Astrocyte of the hippocampus (primary cell): ENCODE measurements at regions not wholly inside any gene's neighbourhood (a gene's known extent, or its start where the extent isn't known, plus 50 kb on each side); places are given as distances from the start of the nearest gene placed in this dataset.
"Not testable (repeated sequence)": the region's sequence is repeated elsewhere in the genome, so short reads cannot be mapped to it uniquely, and the experiment has no call there.

Experiments
- DNase-seq: peaks from one replicate; pipeline ENCODE4 v3.0.0; 2011; ENCODE audit warnings: low read depth, low spot score

DNA sequence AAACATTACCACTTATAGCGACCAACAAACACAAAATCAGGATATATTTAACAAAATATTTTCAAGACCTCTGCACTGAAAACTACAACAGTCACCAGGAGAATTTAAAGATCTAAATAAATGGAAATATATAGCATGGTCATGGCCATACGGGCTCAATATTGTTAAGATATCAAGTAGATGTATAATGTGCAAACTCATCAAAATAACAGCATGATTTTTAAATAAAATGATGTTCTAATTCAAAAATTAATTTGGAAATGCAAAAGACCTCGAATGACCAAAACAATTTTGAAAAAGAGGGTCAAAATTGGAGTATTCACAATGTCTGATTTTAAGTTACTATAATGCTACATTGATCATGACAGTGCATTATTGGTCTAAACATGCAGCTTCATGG lies 159.1 kb upstream of the NDN start:
- DNase-seq: no peak

- no peak for DNase-seq
Measured at GRCh38 chr15:23850666-23851065, 163.6 kb upstream of the NDN start.

- DNase-seq: no peak
Measured at GRCh38 chr15:23851921-23852320, 164.8 kb upstream of the NDN start.

GRCh38 chr15:23853286-23853685 lies 166.2 kb upstream of the NDN start:
- no peak for DNase-seq

GRCh38 chr15:23854203-23854911 lies 167.3 kb upstream of the NDN start:
- no peak for DNase-seq

DNA sequence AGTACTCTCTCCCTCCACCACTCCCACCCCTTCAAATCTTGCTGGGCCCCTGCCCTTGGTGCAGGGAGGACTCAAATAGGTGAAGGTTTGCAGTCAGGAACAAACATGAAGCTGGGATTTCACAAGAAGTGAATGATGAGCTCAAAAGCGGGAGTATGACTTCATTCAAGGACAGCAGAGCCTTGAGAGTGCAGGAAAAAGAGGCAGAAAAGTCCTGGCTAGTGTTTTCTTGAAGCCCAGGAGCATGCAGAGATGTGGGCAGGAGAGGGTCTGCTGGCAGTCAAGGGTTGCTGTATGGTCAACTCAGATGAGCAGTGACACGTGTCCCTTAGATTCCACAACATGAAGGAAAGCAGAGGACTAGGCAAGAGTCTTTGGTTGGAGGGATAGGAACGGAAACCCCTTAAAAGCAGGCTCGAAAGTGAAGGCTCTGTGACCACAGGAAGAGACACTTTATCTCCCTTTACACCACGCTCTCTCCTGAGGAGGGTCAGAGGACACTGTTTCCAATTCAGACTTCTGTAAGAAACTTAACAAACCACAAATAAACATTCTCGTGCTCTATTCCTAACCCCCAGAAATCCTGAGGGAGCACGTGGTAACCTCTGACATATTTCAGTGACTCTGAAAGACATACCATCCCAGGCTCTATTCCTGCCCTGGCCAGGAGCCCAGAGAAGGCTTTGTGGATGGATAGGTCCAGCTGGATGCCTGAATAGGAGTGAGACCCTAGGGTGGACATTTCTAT lies 168.0 kb upstream of the NDN start:
- no peak for DNase-seq

GRCh38 chr15:23855947-23856346 lies 168.8 kb upstream of the NDN start:
- no peak for DNase-seq

GRCh38 chr15:23857028-23857641 lies 170.0 kb upstream of the NDN start:
- peak; percentile 57 for DNase-seq

- DNase-seq: no peak
Measured at GRCh38 chr15:23859008-23859407, 171.9 kb upstream of the NDN start.

GRCh38 chr15:23860290-23861245 lies 173.5 kb upstream of the NDN start:
- no peak for DNase-seq

DNA sequence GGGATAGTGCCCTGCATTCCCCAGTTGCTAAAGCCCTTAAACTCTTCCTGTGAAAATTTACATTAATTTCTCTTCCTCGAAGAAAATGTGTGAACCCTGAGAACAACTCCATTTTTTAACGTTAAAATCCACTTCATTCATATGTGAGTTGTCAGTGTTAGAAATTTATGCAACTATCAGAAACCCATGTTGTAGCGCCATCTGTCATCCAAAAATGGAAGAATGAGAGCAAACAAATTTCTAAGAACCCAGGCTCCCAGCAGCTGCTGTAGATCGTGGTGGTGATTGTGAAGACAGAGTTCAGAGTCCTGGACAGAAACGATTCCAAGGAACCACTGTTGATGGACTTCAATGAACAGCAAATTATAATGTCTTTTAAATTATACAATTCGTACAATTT lies 179.7 kb upstream of the NDN start:
- peak; percentile 12 for DNase-seq

DNA sequence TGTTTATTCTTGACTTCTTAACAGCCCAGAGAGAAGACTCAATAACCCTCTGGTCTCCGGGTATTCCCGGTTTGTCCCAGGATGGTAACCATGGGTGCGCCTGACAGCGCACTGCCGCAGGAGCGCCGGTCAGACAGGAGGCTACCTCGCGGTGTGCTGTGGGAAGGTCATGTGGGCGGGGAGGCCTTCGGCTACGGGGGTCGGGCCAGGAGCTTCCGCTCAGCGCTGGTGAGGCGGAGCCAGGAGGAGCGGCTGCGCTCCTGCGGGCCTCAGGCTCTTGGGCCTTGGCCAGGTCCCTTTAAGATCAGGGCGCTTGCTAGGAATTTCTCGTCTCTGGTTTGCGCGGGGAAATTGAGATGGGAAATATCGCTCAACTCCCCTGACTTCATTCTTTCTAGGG lies 182.3 kb upstream of the NDN start:
- DNase-seq: peak; percentile 50

- DNase-seq: not testable (repeated sequence)
Measured at GRCh38 chr15:23873613-23874012, 186.5 kb upstream of the NDN start.

DNA sequence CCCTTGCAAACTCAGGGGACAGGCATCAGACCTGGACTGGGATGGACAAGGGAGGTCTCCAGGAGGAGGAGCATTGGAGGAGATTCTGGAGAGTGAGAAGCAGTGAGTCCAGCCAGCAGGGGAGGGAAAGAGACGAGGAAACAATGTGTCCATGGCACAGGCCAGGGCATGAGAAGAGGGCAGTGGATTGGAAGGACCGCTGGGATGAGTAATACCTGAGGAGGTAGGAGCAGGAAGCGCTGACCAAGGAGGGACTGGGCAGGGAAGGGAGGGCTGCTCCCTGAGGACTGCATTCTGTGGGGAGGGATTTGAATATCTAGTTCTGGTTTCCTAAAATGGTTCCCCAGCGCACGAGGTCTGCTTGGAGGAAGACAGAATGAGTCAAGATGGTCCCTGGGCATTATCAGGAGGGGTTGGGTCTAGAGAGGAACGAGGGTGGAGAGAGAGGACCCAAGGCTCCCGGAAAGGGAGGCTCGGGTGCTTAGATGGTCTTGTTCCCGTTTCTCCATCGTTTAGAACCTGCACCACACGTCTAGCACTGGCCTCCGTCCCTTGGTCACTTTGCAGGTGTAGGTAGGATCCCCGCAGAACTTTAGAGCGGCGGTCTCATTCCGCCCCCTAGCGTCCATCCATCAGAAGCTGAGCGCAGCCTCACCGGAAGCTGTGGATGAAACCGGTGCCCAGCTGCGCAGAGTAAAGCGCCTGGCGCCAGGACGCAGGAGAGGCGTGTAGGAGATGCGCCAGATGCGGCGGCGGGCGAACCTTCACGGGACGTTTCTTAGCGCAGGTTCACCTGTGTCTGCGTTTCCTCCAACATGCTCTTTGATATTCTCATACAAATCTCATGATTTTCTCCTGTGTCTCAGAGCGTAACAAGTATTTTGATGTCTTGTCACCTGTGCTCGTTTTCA lies 190.7 kb upstream of the NDN start:
- DNase-seq: peak; percentile 59

GRCh38 chr15:23881291-23881690 lies 194.2 kb upstream of the NDN start:
- no peak for DNase-seq

- no peak for DNase-seq
Measured at GRCh38 chr15:23890218-23890617, 203.1 kb upstream of the NDN start.

DNA sequence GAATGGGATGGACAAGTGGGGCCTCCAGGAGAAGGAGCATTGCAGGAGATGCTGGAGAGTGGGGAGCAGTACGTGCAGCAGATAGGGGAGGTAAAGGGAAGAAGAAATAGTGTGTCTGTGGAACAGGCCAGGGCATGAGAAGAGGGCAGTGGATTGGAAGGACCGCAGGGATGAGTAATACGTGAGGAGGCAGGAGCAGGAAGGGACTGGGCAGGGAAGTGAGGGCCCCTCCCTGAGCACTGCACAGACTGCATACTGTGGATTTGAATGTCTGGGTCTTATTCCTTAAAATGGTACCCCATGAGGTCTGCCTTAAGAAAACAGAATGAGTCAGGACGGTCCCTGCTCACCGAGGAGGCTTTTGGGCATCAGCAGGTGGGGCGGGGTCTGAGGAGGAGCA lies 210.0 kb upstream of the NDN start:
- DNase-seq: peak; percentile 4

DNA sequence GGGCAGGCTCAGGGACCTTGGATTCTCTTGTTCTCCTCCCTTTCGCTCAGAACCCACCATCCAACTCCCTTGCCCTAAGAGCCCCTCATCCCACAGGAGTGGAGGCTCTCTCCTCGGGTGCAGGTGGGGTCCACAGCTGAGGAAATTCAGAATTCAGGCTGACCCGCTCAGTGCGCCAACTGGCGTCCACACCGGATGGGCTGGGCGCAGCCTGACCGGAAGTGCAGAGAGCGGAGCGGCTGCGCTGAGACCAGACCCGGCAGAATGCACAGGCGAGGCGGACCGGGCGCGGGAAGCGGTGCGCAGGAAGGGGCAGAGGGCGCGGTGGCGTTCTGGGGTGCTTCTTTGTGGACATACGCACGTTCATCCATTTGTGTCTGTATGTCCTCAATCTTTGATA lies 210.4 kb upstream of the NDN start:
- DNase-seq: peak; percentile 37

- DNase-seq: no peak
Measured at GRCh38 chr15:23910030-23910429, 222.9 kb upstream of the NDN start.

GRCh38 chr15:23912191-23912590 lies 225.1 kb upstream of the NDN start:
- DNase-seq: peak; percentile 20

DNA sequence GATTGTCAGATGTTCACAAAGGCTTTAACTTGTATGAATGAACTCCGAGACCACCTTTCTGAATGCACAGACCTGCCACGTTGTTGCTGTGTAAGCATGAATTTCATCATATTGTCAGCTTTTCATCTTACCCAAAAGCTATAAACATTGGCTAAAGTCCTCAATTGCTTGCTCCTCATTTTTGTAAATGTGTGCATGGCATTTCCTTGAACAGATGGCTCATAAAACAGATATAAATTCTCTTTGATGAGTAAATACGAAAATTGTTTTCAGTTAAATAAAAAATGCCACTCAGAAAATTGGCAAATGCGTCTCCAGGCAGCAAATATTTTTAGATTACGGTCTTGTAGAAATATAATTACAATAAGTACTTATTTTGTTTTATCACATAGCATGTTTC lies 226.0 kb upstream of the NDN start:
- DNase-seq: no peak
